ENCODE measurements at regions not wholly inside any gene's neighbourhood (a gene's known extent, or its start where the extent isn't known, plus 50 kb on each side); places are given as distances from the start of the nearest gene placed in this dataset.

- no peaks in the 10 kb centered on the region for H3K9me3 Mint-ChIP-seq
- Histone ChIP-seq H3K36me3 (ENCODE audit: insufficient read depth) (no peaks in the 10 kb centered on the region), H3K79me2 (replicated peaks; ENCODE audit: insufficient read depth) (no peaks in the 10 kb centered on the region), H3K4me2 (no peak overlapping the region), H3F3A (replicated peaks; ENCODE audit: low read depth) (no peaks in the 10 kb centered on the region), H3K4me3 (no peak overlapping the region), H4K20me1 (replicated peaks; ENCODE audit: insufficient read depth) (no peaks in the 10 kb centered on the region), H3K4me1 (ENCODE audit: insufficient read depth) (no peaks in the 10 kb centered on the region; the same call in 1 of the 2 replicates), H3K9me2 (ENCODE audit: insufficient read depth) (peaks cover under 1% of the 10 kb centered on the region; the same call in 1 of the 2 replicates), H3K27me3 (ENCODE audit: insufficient read depth) (no peaks in the 10 kb centered on the region), H2AFZ (no peak overlapping the region), H3K27ac (ENCODE audit: low read depth) (no peak overlapping the region)
- H3K27ac Mint-ChIP-seq = no peak overlapping the region
- no peaks in the 10 kb centered on the region for H3K36me3 Mint-ChIP-seq (ENCODE audit: low read depth)
- H3K4me1 Mint-ChIP-seq = peaks cover 8% of the 10 kb centered on the region; the same call in 1 of the 3 replicates
- no peak for TF ChIP-seq STAT1 (IDR thresholded peaks at IDR 0.05; ENCODE audit: unreplicated experiment)
- TF ChIP-seq EZH2phosphoT487 (IDR thresholded peaks at IDR 0.05; ENCODE audit: unreplicated experiment) = no peak
- TF ChIP-seq NANOG (IDR thresholded peaks at IDR 0.05; ENCODE audit: borderline replicate concordance) = no peak
- no peak for TF ChIP-seq POLR2AphosphoS5 (IDR thresholded peaks at IDR 0.05; ENCODE audit: low read depth)
- no peak for TF ChIP-seq ZNF114 (CRISPR knock-in tag; IDR thresholded peaks at IDR 0.05)
- TF ChIP-seq ETS1 (IDR thresholded peaks at IDR 0.05) = no peak
- no peak for TF ChIP-seq CTCF (conservative IDR thresholded peaks at IDR 0.05; ENCODE audit: low read depth in 2 of 2)
- TF ChIP-seq, protein P1, sequence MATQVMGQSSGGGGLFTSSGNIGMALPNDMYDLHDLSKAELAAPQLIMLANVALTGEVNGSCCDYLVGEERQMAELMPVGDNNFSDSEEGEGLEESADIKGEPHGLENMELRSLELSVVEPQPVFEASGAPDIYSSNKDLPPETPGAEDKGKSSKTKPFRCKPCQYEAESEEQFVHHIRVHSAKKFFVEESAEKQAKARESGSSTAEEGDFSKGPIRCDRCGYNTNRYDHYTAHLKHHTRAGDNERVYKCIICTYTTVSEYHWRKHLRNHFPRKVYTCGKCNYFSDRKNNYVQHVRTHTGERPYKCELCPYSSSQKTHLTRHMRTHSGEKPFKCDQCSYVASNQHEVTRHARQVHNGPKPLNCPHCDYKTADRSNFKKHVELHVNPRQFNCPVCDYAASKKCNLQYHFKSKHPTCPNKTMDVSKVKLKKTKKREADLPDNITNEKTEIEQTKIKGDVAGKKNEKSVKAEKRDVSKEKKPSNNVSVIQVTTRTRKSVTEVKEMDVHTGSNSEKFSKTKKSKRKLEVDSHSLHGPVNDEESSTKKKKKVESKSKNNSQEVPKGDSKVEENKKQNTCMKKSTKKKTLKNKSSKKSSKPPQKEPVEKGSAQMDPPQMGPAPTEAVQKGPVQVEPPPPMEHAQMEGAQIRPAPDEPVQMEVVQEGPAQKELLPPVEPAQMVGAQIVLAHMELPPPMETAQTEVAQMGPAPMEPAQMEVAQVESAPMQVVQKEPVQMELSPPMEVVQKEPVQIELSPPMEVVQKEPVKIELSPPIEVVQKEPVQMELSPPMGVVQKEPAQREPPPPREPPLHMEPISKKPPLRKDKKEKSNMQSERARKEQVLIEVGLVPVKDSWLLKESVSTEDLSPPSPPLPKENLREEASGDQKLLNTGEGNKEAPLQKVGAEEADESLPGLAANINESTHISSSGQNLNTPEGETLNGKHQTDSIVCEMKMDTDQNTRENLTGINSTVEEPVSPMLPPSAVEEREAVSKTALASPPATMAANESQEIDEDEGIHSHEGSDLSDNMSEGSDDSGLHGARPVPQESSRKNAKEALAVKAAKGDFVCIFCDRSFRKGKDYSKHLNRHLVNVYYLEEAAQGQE (IDR thresholded peaks at IDR 0.05; ENCODE audit: unreplicated experiment) = no peak
- TF ChIP-seq EZH2 (IDR thresholded peaks at IDR 0.05; ENCODE audit: low read depth, unreplicated experiment) = no peak
- no peak overlapping the region for H3K4me3 Mint-ChIP-seq
- H3K27me3 Mint-ChIP-seq (ENCODE audit: insufficient read depth, low read depth, poor library complexity) = no peaks in the 10 kb centered on the region
- DNase-seq (ENCODE audit: low spot score) = no peak
- no peak for ATAC-seq
These were observed 419.6 kb downstream of the DNAH5 start for GRCh38 chr5:13524936-13525335.

DNA sequence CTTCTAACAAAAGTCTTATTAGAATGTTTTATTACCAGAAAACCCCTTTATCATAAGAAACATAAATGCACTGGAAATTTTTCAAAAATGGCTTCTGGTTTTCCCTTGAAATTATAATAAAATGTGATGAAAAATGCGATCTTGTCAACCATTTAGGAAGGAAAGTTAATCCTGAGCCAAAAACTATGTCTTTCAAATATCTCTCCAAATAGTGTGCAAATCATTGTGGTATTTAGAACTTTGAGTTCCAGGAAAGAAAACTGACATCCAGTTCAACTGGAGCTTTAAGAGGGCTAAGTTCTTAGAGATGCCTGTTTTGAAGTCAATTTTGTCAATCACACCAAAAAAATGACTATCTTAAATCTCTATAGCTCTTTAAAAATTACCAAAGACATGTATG, 425.4 kb downstream of the DNAH5 start:
- Histone ChIP-seq H3K79me2 (replicated peaks; ENCODE audit: insufficient read depth) (no peaks in the 10 kb centered on the region), H3K27ac (ENCODE audit: low read depth) (no peak overlapping the region), H3K4me2 (no peak overlapping the region), H3K9me2 (ENCODE audit: insufficient read depth) (peaks cover 5% of the 10 kb centered on the region; the same call in 1 of the 2 replicates), H2AFZ (no peak overlapping the region), H3K27me3 (ENCODE audit: insufficient read depth) (no peaks in the 10 kb centered on the region), H3K4me3 (no peak overlapping the region), H3F3A (replicated peaks; ENCODE audit: low read depth) (no peaks in the 10 kb centered on the region), H3K4me1 (ENCODE audit: insufficient read depth) (no peaks in the 10 kb centered on the region; the same call in 1 of the 2 replicates), H3K36me3 (ENCODE audit: insufficient read depth) (no peaks in the 10 kb centered on the region), H4K20me1 (replicated peaks; ENCODE audit: insufficient read depth) (no peaks in the 10 kb centered on the region)
- DNase-seq (ENCODE audit: low spot score) = no peak
- H3K27me3 Mint-ChIP-seq (ENCODE audit: insufficient read depth, low read depth, poor library complexity) = no peaks in the 10 kb centered on the region
- H3K4me1 Mint-ChIP-seq = peaks cover 8% of the 10 kb centered on the region; the same call in 1 of the 3 replicates
- ATAC-seq = no peak
- H3K9me3 Mint-ChIP-seq = no peaks in the 10 kb centered on the region; the same call in 2 of the 3 replicates
- no peak overlapping the region for H3K27ac Mint-ChIP-seq
- no peaks in the 10 kb centered on the region for H3K36me3 Mint-ChIP-seq (ENCODE audit: low read depth)
- no peak overlapping the region for H3K4me3 Mint-ChIP-seq
- TF ChIP-seq JUNB (IDR thresholded peaks at IDR 0.05; ENCODE audit: unreplicated experiment) (no peak), STAT1 (IDR thresholded peaks at IDR 0.05; ENCODE audit: unreplicated experiment) (no peak), ZNF114 (CRISPR knock-in tag; IDR thresholded peaks at IDR 0.05) (no peak)

Data from GM23338 (cell line).